Loucy (cell line): ENCODE measurements at regions not wholly inside any gene's neighbourhood (a gene's known extent, or its start where the extent isn't known, plus 50 kb on each side); places are given as distances from the start of the nearest gene placed in this dataset.

Experiments
- H2AFZ ChIP-seq: fragments of 200-600 bp; sonication (generic); 2 replicates; pipeline ENCODE4 v1.6.0; 2016; ENCODE audit warnings: antibody characterized with exemption, mild to moderate bottlenecking, low read length, moderate library complexity
- H3F3A ChIP-seq: fragments of 200-600 bp; 2 replicates; pipeline ENCODE4 v1.6.0; 2016; ENCODE audit warnings: antibody characterized with exemption, low read depth, mild to moderate bottlenecking
- H3K27me3 ChIP-seq: fragments of 200-600 bp; sonication (generic); 2 replicates; pipeline ENCODE4 v1.6.1; 2014; ENCODE audit warnings: low read length, mild to moderate bottlenecking; ENCODE audit not compliant: insufficient read depth, poor library complexity, severe bottlenecking
- H3K36me3 ChIP-seq: fragments of 200-600 bp; sonication (generic); 2 replicates; pipeline ENCODE4 v1.6.1; 2016; ENCODE audit warnings: low read length; ENCODE audit not compliant: insufficient read depth
- H3K4me1 ChIP-seq: fragments of 200-600 bp; sonication (generic); 2 replicates; pipeline ENCODE4 v1.5.1; 2014; ENCODE audit warnings: low read length, mild to moderate bottlenecking; ENCODE audit not compliant: insufficient read depth, poor library complexity, severe bottlenecking
- H3K4me2 ChIP-seq: fragments of 200-600 bp; sonication (generic); 2 replicates; pipeline ENCODE4 v1.6.0; 2014; ENCODE audit warnings: antibody characterized with exemption, low read length, low read depth, mild to moderate bottlenecking; ENCODE audit not compliant: poor library complexity, severe bottlenecking
- H3K4me3 ChIP-seq: fragments of 200-600 bp; sonication (generic); 2 replicates; pipeline ENCODE4 v1.5.1; 2014; ENCODE audit warnings: low read length, mild to moderate bottlenecking, mixed read lengths; ENCODE audit not compliant: poor library complexity, severe bottlenecking
- H3K79me2 ChIP-seq: fragments of 200-600 bp; sonication (generic); 2 replicates; pipeline ENCODE4 v1.6.1; 2014; ENCODE audit warnings: low read length; ENCODE audit not compliant: insufficient read depth
- H3K9ac ChIP-seq: fragments of 200-600 bp; sonication (generic); 2 replicates; pipeline ENCODE4 v1.6.0; 2014; ENCODE audit warnings: mild to moderate bottlenecking, low read depth, low read length, moderate library complexity; ENCODE audit not compliant: poor library complexity, severe bottlenecking
- H3K9me2 ChIP-seq: fragments of 200-600 bp; sonication (generic); replicated peaks from 2 replicates; pipeline ENCODE4 v1.6.1; 2016; ENCODE audit warnings: low read depth, low read length, mixed read lengths
- H3K9me3 ChIP-seq: fragments of 200-600 bp; sonication (generic); 2 replicates; pipeline ENCODE4 v1.6.1; 2014; ENCODE audit warnings: mild to moderate bottlenecking, antibody characterized with exemption, low read length, low read depth; ENCODE audit not compliant: insufficient read depth
- H4K20me1 ChIP-seq: fragments of 200-600 bp; sonication (generic); 2 replicates; pipeline ENCODE4 v1.6.0; 2014; ENCODE audit warnings: antibody characterized with exemption, low read length, mild to moderate bottlenecking; ENCODE audit not compliant: insufficient read depth, poor library complexity, severe bottlenecking
- CTCF ChIP-seq: fragments of 200-600 bp; sonication (generic); conservative IDR thresholded peaks from 2 replicates; pipeline ENCODE4 v1.5.1; 2014; ENCODE audit warnings: mild to moderate bottlenecking, antibody characterized with exemption, low read length
- EZH2phosphoT487 ChIP-seq: fragments of 200-600 bp; IDR thresholded peaks from 2 replicates; pipeline ENCODE4 v1.6.1; 2018; ENCODE audit warnings: antibody characterized with exemption, mild to moderate bottlenecking, moderate library complexity, borderline replicate concordance

GRCh38 chr12:58765653-58766512 lies 154.4 kb downstream of the LRIG3 start:
- H4K20me1 ChIP-seq: no peaks in the 10 kb centered on the region

DNA sequence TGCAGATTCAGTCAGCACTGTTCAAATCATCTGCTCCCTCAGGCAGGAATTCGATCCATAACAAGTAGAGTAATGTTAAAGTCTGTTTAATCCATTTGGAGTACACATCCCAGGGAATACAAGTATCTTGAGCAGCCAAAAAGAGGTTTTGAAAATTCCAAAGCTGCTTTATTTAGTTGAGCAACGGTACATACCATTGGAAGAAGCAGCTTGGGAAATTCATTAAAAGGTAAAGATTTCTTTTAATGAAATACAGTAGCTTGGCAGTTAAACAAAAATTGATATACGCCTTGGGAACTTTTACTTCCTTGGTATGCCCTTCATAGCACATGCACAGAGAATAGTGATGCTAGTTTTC lies 153.8 kb downstream of the LRIG3 start:
- Histone ChIP-seq H3K4me2 (no peak overlapping the region), H3K9me2 (no peaks in the 10 kb centered on the region), H3F3A (no peaks in the 10 kb centered on the region), H4K20me1 (no peaks in the 10 kb centered on the region), H3K9me3 (no peaks in the 10 kb centered on the region), H3K36me3 (no peaks in the 10 kb centered on the region), H3K4me3 (no peak overlapping the region), H3K9ac (no peak overlapping the region), H3K27me3 (no peaks in the 10 kb centered on the region), H2AFZ (no peak overlapping the region), H3K79me2 (no peaks in the 10 kb centered on the region), H3K4me1 (no peaks in the 10 kb centered on the region)
- TF ChIP-seq CTCF (no peak), EZH2phosphoT487 (no peak)

More at GRCh38 chr12:58765653-58766512, 154.4 kb downstream of the LRIG3 start:
- no peaks in the 10 kb centered on the region for H3K36me3 ChIP-seq
- no peak overlapping the region for H3K4me2 ChIP-seq
- no peaks in the 10 kb centered on the region for H3K9me2 ChIP-seq
- TF ChIP-seq CTCF (no peak), EZH2phosphoT487 (no peak)
- H3K9me3 ChIP-seq: no peaks in the 10 kb centered on the region
- no peaks in the 10 kb centered on the region for H3K4me1 ChIP-seq
- no peaks in the 10 kb centered on the region for H3K27me3 ChIP-seq
- no peak overlapping the region for H3K4me3 ChIP-seq
- no peak overlapping the region for H3K9ac ChIP-seq
- no peaks in the 10 kb centered on the region for H3F3A ChIP-seq
- H2AFZ ChIP-seq: no peak overlapping the region
- H3K79me2 ChIP-seq: no peaks in the 10 kb centered on the region

GRCh38 chr12:58767496-58767895 lies 152.8 kb downstream of the LRIG3 start:
- Histone ChIP-seq H3K79me2 (no peaks in the 10 kb centered on the region), H3K36me3 (no peaks in the 10 kb centered on the region), H2AFZ (no peak overlapping the region), H3K9me2 (no peaks in the 10 kb centered on the region), H3F3A (no peaks in the 10 kb centered on the region), H3K4me3 (no peak overlapping the region), H3K9me3 (no peaks in the 10 kb centered on the region), H3K4me1 (no peaks in the 10 kb centered on the region), H3K27me3 (no peaks in the 10 kb centered on the region), H4K20me1 (no peaks in the 10 kb centered on the region), H3K4me2 (no peak overlapping the region), H3K9ac (no peak overlapping the region)
- no peak for TF ChIP-seq EZH2phosphoT487
- no peak for TF ChIP-seq CTCF
